ENCODE measurements at regions not wholly inside any gene's neighbourhood (a gene's known extent, or its start where the extent isn't known, plus 50 kb on each side); places are given as distances from the start of the nearest gene placed in this dataset.

GRCh38 chr13:74210693-74211393 lies 76.6 kb upstream of the KLF12 start:
- H3K36me3 ChIP-seq (ENCODE audit: control insufficient read depth, insufficient read depth, low read length), result no peaks in the 10 kb centered on the region
- no peaks in the 10 kb centered on the region for H4K20me1 ChIP-seq (ENCODE audit: control insufficient read depth, extremely low read depth, insufficient read depth, low read length)
- H2AFZ ChIP-seq (ENCODE audit: low read length), result peak overlapping the region; percentile 34
- TF ChIP-seq CTCF (conservative IDR thresholded peaks at IDR 0.05 in 1 of 2, IDR thresholded peaks at IDR 0.05 in 1 of 2; ENCODE audit: low read depth in 1 of 2, low read length in 2 of 2), result no peak
- peak overlapping the region; percentile 22 for H3K27ac ChIP-seq (ENCODE audit: insufficient read depth, low read length)
- H3K79me2 ChIP-seq (ENCODE audit: control insufficient read depth, insufficient read depth, low read length), result no peaks in the 10 kb centered on the region
- H3K4me3 ChIP-seq (replicated peaks in 1 of 4; ENCODE audit: control extremely low read depth in 1 of 4, insufficient read depth in 1 of 4, low read depth in 3 of 4, low read length in 4 of 4), result no peak overlapping the region
- no peaks in the 10 kb centered on the region for H3K27me3 ChIP-seq (ENCODE audit: control insufficient read depth, insufficient read depth, low read length)
- peak; percentile 93 to 98 for DNase-seq (ENCODE audit: low read depth in 2 of 2)
- H3K4me1 ChIP-seq (ENCODE audit: control insufficient read depth, extremely low read depth, insufficient read depth, low read length), result peaks cover 2% of the 10 kb centered on the region
- peak overlapping the region; percentile 36 for H3K4me2 ChIP-seq (ENCODE audit: extremely low read depth, insufficient read depth, low read length)
- H3K9me3 ChIP-seq (ENCODE audit: control insufficient read depth, insufficient read depth, low read depth, low read length), result no peaks in the 10 kb centered on the region
- H3K9ac ChIP-seq (ENCODE audit: insufficient read depth, low read length), result no peak overlapping the region

GRCh38 chr13:74206855-74207254 lies 72.7 kb upstream of the KLF12 start:
- no peak overlapping the region for H3K27ac ChIP-seq (ENCODE audit: insufficient read depth, low read length)

GRCh38 chr13:74206061-74206561 lies 71.9 kb upstream of the KLF12 start:
- Histone ChIP-seq H3K27ac (ENCODE audit: insufficient read depth, low read length) (no peak overlapping the region), H3K79me2 (ENCODE audit: control insufficient read depth, insufficient read depth, low read length) (no peaks in the 10 kb centered on the region), H3K4me3 (replicated peaks in 1 of 4; ENCODE audit: control extremely low read depth in 1 of 4, insufficient read depth in 1 of 4, low read depth in 3 of 4, low read length in 4 of 4) (no peak overlapping the region), H3K36me3 (ENCODE audit: control insufficient read depth, insufficient read depth, low read length) (no peaks in the 10 kb centered on the region), H3K9ac (ENCODE audit: insufficient read depth, low read length) (no peak overlapping the region), H3K9me3 (ENCODE audit: control insufficient read depth, insufficient read depth, low read depth, low read length) (no peaks in the 10 kb centered on the region), H4K20me1 (ENCODE audit: control insufficient read depth, extremely low read depth, insufficient read depth, low read length) (no peaks in the 10 kb centered on the region), H3K4me1 (ENCODE audit: control insufficient read depth, extremely low read depth, insufficient read depth, low read length) (peaks cover 4% of the 10 kb centered on the region), H2AFZ (ENCODE audit: low read length) (no peak overlapping the region), H3K4me2 (ENCODE audit: extremely low read depth, insufficient read depth, low read length) (no peak overlapping the region), H3K27me3 (ENCODE audit: control insufficient read depth, insufficient read depth, low read length) (no peaks in the 10 kb centered on the region)
- TF ChIP-seq CTCF (conservative IDR thresholded peaks at IDR 0.05 in 1 of 2, IDR thresholded peaks at IDR 0.05 in 1 of 2; ENCODE audit: low read depth in 1 of 2, low read length in 2 of 2) (no peak), EZH2 (IDR thresholded peaks at IDR 0.05; ENCODE audit: low read length, missing control alignments) (no peak)
- peak; percentile 70 to 96 for DNase-seq (ENCODE audit: low read depth in 2 of 2)

More at GRCh38 chr13:74206855-74207254, 72.7 kb upstream of the KLF12 start:
- no peak for DNase-seq (ENCODE audit: low read depth in 2 of 2)
- Histone ChIP-seq H3K4me1 (ENCODE audit: control insufficient read depth, extremely low read depth, insufficient read depth, low read length) (peaks cover 4% of the 10 kb centered on the region), H3K79me2 (ENCODE audit: control insufficient read depth, insufficient read depth, low read length) (no peaks in the 10 kb centered on the region), H2AFZ (ENCODE audit: low read length) (no peak overlapping the region), H3K4me2 (ENCODE audit: extremely low read depth, insufficient read depth, low read length) (no peak overlapping the region), H3K27me3 (ENCODE audit: control insufficient read depth, insufficient read depth, low read length) (no peaks in the 10 kb centered on the region), H4K20me1 (ENCODE audit: control insufficient read depth, extremely low read depth, insufficient read depth, low read length) (no peaks in the 10 kb centered on the region), H3K9ac (ENCODE audit: insufficient read depth, low read length) (no peak overlapping the region), H3K4me3 (replicated peaks in 1 of 4; ENCODE audit: control extremely low read depth in 1 of 4, insufficient read depth in 1 of 4, low read depth in 3 of 4, low read length in 4 of 4) (no peak overlapping the region), H3K9me3 (ENCODE audit: control insufficient read depth, insufficient read depth, low read depth, low read length) (no peaks in the 10 kb centered on the region), H3K36me3 (ENCODE audit: control insufficient read depth, insufficient read depth, low read length) (no peaks in the 10 kb centered on the region)
- no peak for TF ChIP-seq EZH2 (IDR thresholded peaks at IDR 0.05; ENCODE audit: low read length, missing control alignments)
- no peak for TF ChIP-seq CTCF (conservative IDR thresholded peaks at IDR 0.05 in 1 of 2, IDR thresholded peaks at IDR 0.05 in 1 of 2; ENCODE audit: low read depth in 1 of 2, low read length in 2 of 2)

Measured in fibroblast of lung (primary cell).